DND-41 (cell line): ENCODE measurements at regions not wholly inside any gene's neighbourhood (a gene's known extent, or its start where the extent isn't known, plus 50 kb on each side); places are given as distances from the start of the nearest gene placed in this dataset.

ENCODE experiments used
- ATAC-seq: fragments of 200-7000 bp; cut with Tn5 transposase; 3 replicates; pipeline ENCODE4 v1.9.1; 2021; ENCODE audit warnings: low read depth; ENCODE audit not compliant: insufficient read depth
- DNase-seq: peaks from one replicate; pipeline ENCODE4 v3.0.0-alpha.2; 2020
- H2AFZ ChIP-seq: 2 replicates; pipeline ENCODE4 v1.6.0; 2012; ENCODE audit warnings: low read depth, low read length
- H3K27ac ChIP-seq: 2 replicates; pipeline ENCODE4 v1.5.1; 2012; ENCODE audit warnings: low read length, inconsistent platforms
- H3K27me3 ChIP-seq: fragments of 200-600 bp; sonication (generic); 2 replicates; pipeline ENCODE4 v1.6.0; 2012; ENCODE audit warnings: low read length, mild to moderate bottlenecking, inconsistent platforms; ENCODE audit not compliant: insufficient read depth, poor library complexity
- H3K36me3 ChIP-seq: 2 replicates; pipeline ENCODE4 v1.5.1; 2012; ENCODE audit warnings: low read length, inconsistent platforms; ENCODE audit not compliant: insufficient read depth
- H3K4me1 ChIP-seq: 2 replicates; pipeline ENCODE4 v1.5.1; 2012; ENCODE audit warnings: mild to moderate bottlenecking, low read length; ENCODE audit not compliant: insufficient read depth
- H3K4me2 ChIP-seq: 2 replicates; pipeline ENCODE4 v1.6.0; 2012; ENCODE audit warnings: mild to moderate bottlenecking, moderate library complexity, low read length, inconsistent platforms; ENCODE audit not compliant: insufficient read depth
- H3K4me3 ChIP-seq, 2 experiments: fragments of 200-600 bp in 1 of 2; shearing (Covaris generic) in 1 of 2; 2 replicates each; pipeline ENCODE4 v1.5.1; 2012 to 2016; ENCODE audit warnings: inconsistent platforms in 2 of 2, low read length in 2 of 2, mild to moderate bottlenecking in 2 of 2, low read depth in 1 of 2, moderate library complexity in 1 of 2
- H3K79me2 ChIP-seq: 2 replicates; pipeline ENCODE4 v1.6.0; 2012; ENCODE audit warnings: low read length, inconsistent platforms; ENCODE audit not compliant: insufficient read depth
- H3K9ac ChIP-seq: 2 replicates; pipeline ENCODE4 v1.6.0; 2012; ENCODE audit warnings: low read depth, mild to moderate bottlenecking, inconsistent platforms, low read length, moderate library complexity
- H3K9me3 ChIP-seq: 2 replicates; pipeline ENCODE4 v1.5.1; 2012; ENCODE audit warnings: low read length, moderate library complexity, mild to moderate bottlenecking, inconsistent platforms; ENCODE audit not compliant: insufficient read depth, severe bottlenecking
- H4K20me1 ChIP-seq: 2 replicates; pipeline ENCODE4 v1.6.0; 2012; ENCODE audit warnings: low read length; ENCODE audit not compliant: insufficient read depth
- CTCF ChIP-seq: IDR thresholded peaks from 2 replicates; pipeline ENCODE4 v1.5.1; 2012; ENCODE audit warnings: borderline replicate concordance, low read length, moderate library complexity, mild to moderate bottlenecking; ENCODE audit not compliant: poor library complexity, severe bottlenecking; ENCODE audit errors: extremely low read depth
- EZH2 ChIP-seq: IDR thresholded peaks from 3 replicates; pipeline ENCODE4 v1.6.1; 2012; ENCODE audit warnings: borderline replicate concordance, low read depth, mild to moderate bottlenecking, moderate library complexity, low read length, inconsistent platforms; ENCODE audit not compliant: severe bottlenecking

- Histone ChIP-seq H3K36me3 (no peaks in the 10 kb centered on the region), H3K9me3 (no peaks in the 10 kb centered on the region), H3K79me2 (no peaks in the 10 kb centered on the region), H3K27me3 (no peaks in the 10 kb centered on the region), H3K27ac (no peak overlapping the region), H3K9ac (no peak overlapping the region), H2AFZ (no peak overlapping the region), H3K4me1 (no peaks in the 10 kb centered on the region), H4K20me1 (no peaks in the 10 kb centered on the region), H3K4me3 (no peak overlapping the region), H3K4me2 (no peak overlapping the region)
- TF ChIP-seq CTCF = no peak
- no peak for TF ChIP-seq EZH2
- DNase-seq = no peak
- no peak for ATAC-seq
Measured at GRCh38 chr9:134503301-134504105, 138.1 kb upstream of the COL5A1 start.

- no peaks in the 10 kb centered on the region for H3K36me3 ChIP-seq
- no peaks in the 10 kb centered on the region for H3K9me3 ChIP-seq
- no peak for DNase-seq
- no peak overlapping the region for H3K4me3 ChIP-seq
- no peak overlapping the region for H3K27ac ChIP-seq
- H3K4me1 ChIP-seq = no peaks in the 10 kb centered on the region
- no peaks in the 10 kb centered on the region for H3K27me3 ChIP-seq
- TF ChIP-seq EZH2 (no peak), CTCF (no peak)
- no peaks in the 10 kb centered on the region for H3K79me2 ChIP-seq
- H3K9ac ChIP-seq = no peak overlapping the region
- no peaks in the 10 kb centered on the region for H4K20me1 ChIP-seq
- H3K4me2 ChIP-seq = no peak overlapping the region
- no peak for ATAC-seq
- no peak overlapping the region for H2AFZ ChIP-seq
Measured at GRCh38 chr9:134504106-134504385, 137.6 kb upstream of the COL5A1 start.

GRCh38 chr9:134505032-134505431 is 136.6 kb upstream of the COL5A1 start:
- ATAC-seq (no peak), DNase-seq (no peak)
- Histone ChIP-seq H3K4me2 (no peak overlapping the region), H3K9me3 (no peaks in the 10 kb centered on the region), H3K4me1 (no peaks in the 10 kb centered on the region), H3K27me3 (no peaks in the 10 kb centered on the region), H3K4me3 (no peak overlapping the region), H3K36me3 (no peaks in the 10 kb centered on the region), H3K27ac (no peak overlapping the region), H2AFZ (no peak overlapping the region), H3K79me2 (no peaks in the 10 kb centered on the region), H4K20me1 (no peaks in the 10 kb centered on the region), H3K9ac (no peak overlapping the region)
- TF ChIP-seq CTCF (no peak), EZH2 (no peak)
